NCI-H446 (cell line): ENCODE measurements at regions not wholly inside any gene's neighbourhood (a gene's known extent, or its start where the extent isn't known, plus 50 kb on each side); places are given as distances from the start of the nearest gene placed in this dataset.

Experiments
- DNase-seq, 2 experiments: peaks; one replicate each; lab custom pipeline; 2025; lab: John Stamatoyannopoulos, UW

GRCh38 chr3:115470254-115470653 is 153.1 kb upstream of the GAP43 start:
- DNase-seq = no peak

- DNase-seq = peak in 1 of 2 experiments; percentile 26
These were observed 147.9 kb upstream of the GAP43 start for GRCh38 chr3:115475178-115476041.

- DNase-seq = no peak
These were observed 146.8 kb upstream of the GAP43 start for GRCh38 chr3:115476472-115476871.

- DNase-seq = no peak
These were observed 145.0 kb upstream of the GAP43 start for GRCh38 chr3:115478359-115478758.

GRCh38 chr3:115486880-115487279 is 136.4 kb upstream of the GAP43 start:
- DNase-seq = no peak

- no peak for DNase-seq
These were observed 135.3 kb upstream of the GAP43 start for GRCh38 chr3:115487968-115488367.

- no peak for DNase-seq
These were observed 134.9 kb upstream of the GAP43 start for GRCh38 chr3:115488409-115488808.

GRCh38 chr3:115494826-115495225 is 128.5 kb upstream of the GAP43 start:
- no peak for DNase-seq

GRCh38 chr3:115498421-115498820 is 124.9 kb upstream of the GAP43 start:
- no peak for DNase-seq

GRCh38 chr3:115498898-115499297 is 124.4 kb upstream of the GAP43 start:
- no peak for DNase-seq

- no peak for DNase-seq
These were observed 123.6 kb upstream of the GAP43 start for GRCh38 chr3:115499666-115500065.

GRCh38 chr3:115500795-115501194 is 122.5 kb upstream of the GAP43 start:
- no peak for DNase-seq

- no peak for DNase-seq
These were observed 121.2 kb upstream of the GAP43 start for GRCh38 chr3:115502128-115502527.

GRCh38 chr3:115503394-115503793 is 119.9 kb upstream of the GAP43 start:
- peak in 1 of 2 experiments; percentile 19 for DNase-seq

- no peak for DNase-seq
These were observed 114.7 kb upstream of the GAP43 start for GRCh38 chr3:115508562-115508961.

GRCh38 chr3:115512565-115513415 is 110.5 kb upstream of the GAP43 start:
- DNase-seq = peak; percentile 44 to 58

GRCh38 chr3:115513416-115513800 is 109.9 kb upstream of the GAP43 start:
- DNase-seq = no peak

GRCh38 chr3:115517457-115518050 is 105.8 kb upstream of the GAP43 start:
- DNase-seq = no peak

GRCh38 chr3:115518100-115518852 is 105.0 kb upstream of the GAP43 start:
- peak; percentile 74 to 90 for DNase-seq

GRCh38 chr3:115520241-115520640 is 103.1 kb upstream of the GAP43 start:
- DNase-seq = no peak

GRCh38 chr3:115520651-115521245 is 102.6 kb upstream of the GAP43 start:
- no peak for DNase-seq
